K562 (cell line): ENCODE measurements at regions not wholly inside any gene's neighbourhood (a gene's known extent, or its start where the extent isn't known, plus 50 kb on each side); places are given as distances from the start of the nearest gene placed in this dataset.

ENCODE experiments used
- ATAC-seq: fragments of 200-7000 bp; cut with Tn5 transposase; 3 replicates; pipeline ENCODE4 v1.9.1; 2020; ENCODE audit warnings: moderate library complexity
- BruUV-seq: library from RNA; stranded (reverse); fragments of 400-500 nt; replicated peaks from 2 replicates; lab custom pipeline; 2021; lab: Mats Ljungman, UMichigan
- CTCF ChIA-PET: fragments of 300-600 bp; formaldehyde crosslinking; extraction: SDS; loops from one replicate; lab custom pipeline; 2021; ENCODE audit warnings: low intra/inter-chr PET ratio; lab: Yijun Ruan, JAX
- POLR2A ChIA-PET: fragments of 300-600, 350-650 bp; sonication (Branson Sonifier 250); formaldehyde crosslinking; extraction: SDS; loops from one replicate; lab custom pipeline; 2021; ENCODE audit warnings: antibody characterized with exemption, inconsistent platforms; lab: Yijun Ruan, JAX
- DNase-seq, 4 experiments: peaks; one replicate each; pipeline versions ENCODE4 v3.0.0 to v3.0.0-alpha.2; 2011 to 2018; ENCODE audit warnings: low spot score in 3 of 4, mixed read lengths in 3 of 4; ENCODE audit errors: extremely low read depth in 1 of 4
- FAIRE-seq: peaks from 2 replicates; lab custom pipeline; 2011; peaks lifted over from hg19 to GRCh38; lab: Jason Lieb, UNC
- H2AFZ ChIP-seq: 2 replicates; pipeline ENCODE4 v1.6.0; 2011; ENCODE audit warnings: low read depth, low read length, control low read depth, inconsistent platforms
- H3K27ac ChIP-seq: fragments of 200-600 bp; 3 replicates; pipeline ENCODE4 v1.8.0; 2011; ENCODE audit warnings: low read depth, mild to moderate bottlenecking, control low read depth, inconsistent platforms, low read length, moderate library complexity, mixed read lengths; ENCODE audit errors: extremely low read depth
- H3K27me3 ChIP-seq, 2 experiments: fragments of 300-600 bp in 1 of 2; 2 replicates in 1 of 2; 3 replicates in 1 of 2; pipeline versions ENCODE4 v1.6.0 to v1.8.0; 2011; ENCODE audit warnings: inconsistent platforms in 2 of 2, low read length in 2 of 2, mild to moderate bottlenecking in 1 of 2, mixed read lengths in 1 of 2, moderate library complexity in 1 of 2; ENCODE audit not compliant: control insufficient read depth in 2 of 2, insufficient read depth in 2 of 2
- H3K36me3 ChIP-seq: fragments of 300-600 bp; 3 replicates; pipeline ENCODE4 v1.8.0; 2011; ENCODE audit warnings: mild to moderate bottlenecking, low read length, inconsistent platforms; ENCODE audit not compliant: control insufficient read depth, insufficient read depth
- H3K4me1 ChIP-seq, 2 experiments: fragments of 200-600 bp in 1 of 2; replicated peaks in 1 of 2; 2 replicates in 1 of 2; 3 replicates in 1 of 2; pipeline versions ENCODE4 v1.5.1 to v1.8.0; 2011; ENCODE audit warnings: inconsistent platforms in 2 of 2, low read length in 2 of 2, mild to moderate bottlenecking in 1 of 2, mixed read lengths in 1 of 2, moderate library complexity in 1 of 2; ENCODE audit not compliant: control insufficient read depth in 2 of 2, insufficient read depth in 2 of 2
- H3K4me2 ChIP-seq: 2 replicates; pipeline ENCODE4 v1.6.1; 2011; ENCODE audit warnings: low read length, control low read depth, inconsistent platforms, mixed read lengths; ENCODE audit not compliant: insufficient read depth
- H3K4me3 ChIP-seq: fragments of 200-600 bp; sonication (generic), shearing (Covaris generic); 2 replicates; pipeline ENCODE4 v1.5.1; 2016; ENCODE audit warnings: control low read depth, inconsistent platforms
- H3K79me2 ChIP-seq: fragments of 200-600 bp; 3 replicates; pipeline ENCODE4 v1.8.0; 2011; ENCODE audit warnings: low read length, inconsistent platforms; ENCODE audit not compliant: control insufficient read depth, insufficient read depth
- H3K9ac ChIP-seq, 2 experiments: 2 replicates each; pipeline versions ENCODE4 v1.6.0 to v1.6.1; 2011; ENCODE audit warnings: low read depth in 2 of 2, low read length in 2 of 2, control low read depth in 1 of 2, inconsistent platforms in 1 of 2, mild to moderate bottlenecking in 1 of 2, mixed read lengths in 1 of 2; ENCODE audit not compliant: insufficient read depth in 1 of 2
- H3K9me1 ChIP-seq: one replicate; pipeline ENCODE4 v1.6.0; 2011; ENCODE audit warnings: inconsistent platforms, mild to moderate bottlenecking, low read length, moderate library complexity; ENCODE audit not compliant: control insufficient read depth, insufficient read depth
- H3K9me3 ChIP-seq: replicated peaks from 2 replicates; pipeline ENCODE4 v1.5.1; 2011; ENCODE audit warnings: low read depth, low read length, inconsistent platforms; ENCODE audit not compliant: control insufficient read depth, insufficient read depth
- H4K20me1 ChIP-seq: replicated peaks from 2 replicates; pipeline ENCODE4 v1.6.1; 2011; ENCODE audit warnings: low read length, inconsistent platforms, mixed read lengths; ENCODE audit not compliant: control insufficient read depth, insufficient read depth
- ATF3 ChIP-seq, 2 experiments: fragments of 450-650 bp in 1 of 2; sonication (generic) in 1 of 2; formaldehyde crosslinking in 1 of 2; IDR thresholded peaks in 1 of 2; conservative IDR thresholded peaks in 1 of 2; 2 replicates each; pipeline versions ENCODE4 v1.6.1 to v1.8.1; 2016 to 2023; ENCODE audit warnings: mild to moderate bottlenecking in 2 of 2, moderate library complexity in 2 of 2, inconsistent platforms in 1 of 2, missing genetic modification reagents in 1 of 2
- CEBPG ChIP-seq, 3 experiments: fragments of 200-800 bp in 1 of 3; sonication (Bioruptor generic) in 1 of 3; sonication (generic) in 1 of 3; formaldehyde crosslinking in 1 of 3; IDR thresholded peaks in 2 of 3; conservative IDR thresholded peaks in 1 of 3; 2 replicates each; pipeline versions ENCODE4 v1.6.1 to v1.8.0; 2016 to 2022; ENCODE audit warnings: missing compliant biosample characterization in 2 of 3, missing genetic modification characterization in 2 of 3, mild to moderate bottlenecking in 1 of 3, missing genetic modification reagents in 1 of 3
- ETV6 ChIP-seq, 3 experiments: fragments of 150-350 bp in 1 of 3; sonication (generic) in 1 of 3; formaldehyde crosslinking in 1 of 3; IDR thresholded peaks; 2 replicates each; pipeline versions ENCODE4 v1.6.1 to v1.8.0; 2014 to 2022; ENCODE audit warnings: borderline replicate concordance in 2 of 3, low read depth in 2 of 3, antibody characterized with exemption in 1 of 3, low read length in 1 of 3, mild to moderate bottlenecking in 1 of 3, missing genetic modification reagents in 1 of 3
- MAFK ChIP-seq: IDR thresholded peaks from 2 replicates; pipeline ENCODE4 v1.6.1; 2011; ENCODE audit warnings: low read length, improper control_type of control experiment
- SMAD3 ChIP-seq: fragments of 450-650 bp; formaldehyde crosslinking; conservative IDR thresholded peaks from 2 replicates; pipeline ENCODE4 v1.4.0; 2020; ENCODE audit warnings: mild to moderate bottlenecking
- ZFP30 ChIP-seq: fragments of 250-450 bp; sonication (Bioruptor Pico); IDR thresholded peaks from 2 replicates; pipeline ENCODE4 v1.8.0; 2022; ENCODE audit warnings: moderate library complexity, mild to moderate bottlenecking, inconsistent platforms, borderline replicate concordance
- ZFPM2 ChIP-seq: fragments of 250-450 bp; sonication (Bioruptor Pico); IDR thresholded peaks from 2 replicates; pipeline ENCODE4 v1.5.1; 2022; ENCODE audit warnings: mild to moderate bottlenecking
- ZNF551 ChIP-seq: fragments of 250-450 bp; sonication (Bioruptor Pico); IDR thresholded peaks from 2 replicates; pipeline ENCODE4 v1.5.0; 2021; ENCODE audit warnings: mild to moderate bottlenecking, moderate library complexity
- WGBS: fragments of 100-300 bp; shearing (Covaris generic); methylation state at CpG from one replicate; pipeline ENCODE4 v1.1.6; 2016; ENCODE audit warnings: low coverage, mixed read lengths; ENCODE audit not compliant: insufficient coverage; ENCODE audit errors: missing lambda C conversion rate; 5-methylcytosine and 5-hydroxymethylcytosine counted together
- in situ Hi-C: fragments of 300-500 bp; cut with MboI; formaldehyde crosslinking; loops from 4 replicates; pipeline ENCODE4 v1.15.0; 2018; ENCODE audit warnings: inconsistent platforms, mixed read lengths
- intact Hi-C: fragments of 100-400 bp; cut with micrococcal nuclease; formaldehyde crosslinking; loops from 2 replicates; pipeline ENCODE4 v1.14.2; 2022
- TF ChIP-seq, protein P1 (sequence below): fragments of 450-650 bp; IDR thresholded peaks from 2 replicates; pipeline ENCODE4 v1.6.1; 2018; ENCODE audit warnings: mild to moderate bottlenecking, low read depth; ENCODE audit not compliant: partially characterized antibody

DNA sequence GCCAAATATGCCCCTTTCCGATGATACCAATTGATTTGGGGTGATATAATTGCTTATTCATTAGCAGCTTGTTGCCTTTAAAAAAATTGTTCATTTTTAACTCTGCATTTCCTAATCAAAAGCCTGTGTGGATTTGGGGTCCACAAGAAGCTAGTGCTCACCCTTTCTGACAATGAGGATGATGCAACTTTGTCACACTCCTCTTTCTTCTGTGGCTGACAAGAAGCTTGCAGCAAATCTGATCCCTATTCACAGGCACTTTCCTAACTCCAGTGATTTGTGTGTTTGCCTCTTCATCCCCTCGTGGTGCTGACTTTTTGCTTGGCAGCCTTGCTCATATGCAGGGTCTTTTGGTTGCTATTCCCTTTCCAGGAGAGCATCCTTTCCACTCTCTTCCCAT, 182.7 kb upstream of the LDB2 start:
- FAIRE-seq, result no peak
- DNase-seq, result no peak
- WGBS, result 0% methylated on average over 2 of the region's 2 CpGs
- no peak for ATAC-seq
- intact Hi-C loops, result no loop called here
- H3K9me1 ChIP-seq, result no peaks in the 10 kb centered on the region
- H4K20me1 ChIP-seq, result no peaks in the 10 kb centered on the region
- no peaks in the 10 kb centered on the region for H3K4me1 ChIP-seq
- H2AFZ ChIP-seq, result no peak overlapping the region
- H3K9ac ChIP-seq, result no peak overlapping the region
- TF ChIP-seq CEBPG (CRISPR knock-in tag; IDR thresholded peaks at IDR 0.05) (no peak), CEBPG (tag; conservative IDR thresholded peaks at IDR 0.05 in 1 of 2, IDR thresholded peaks at IDR 0.05 in 1 of 2) (peak in 1 of 2 experiments; percentile 49; a peak in 1 of 4 replicates), ATF3 (IDR thresholded peaks at IDR 0.05) (peak; percentile 63; the same call in 1 of the 2 replicates), ATF3 (CRISPR knock-in tag; conservative IDR thresholded peaks at IDR 0.05) (no peak), ZNF551 (CRISPR knock-in tag) (no peak)
- TF ChIP-seq, all 486 proteins: peak for 2
- no TSS peak for BruUV-seq
- no peak overlapping the region for H3K4me3 ChIP-seq
- no peaks in the 10 kb centered on the region for H3K79me2 ChIP-seq
- CTCF ChIA-PET, result no interaction called here
- H3K36me3 ChIP-seq, result no peaks in the 10 kb centered on the region
- H3K27ac ChIP-seq, result no peak overlapping the region
- POLR2A ChIA-PET, result no interaction called here
- no peaks in the 10 kb centered on the region for H3K9me3 ChIP-seq
- in situ Hi-C loops, result no loop called here
- H3K27me3 ChIP-seq, result no peaks in the 10 kb centered on the region
- H3K4me2 ChIP-seq, result no peak overlapping the region

DNA sequence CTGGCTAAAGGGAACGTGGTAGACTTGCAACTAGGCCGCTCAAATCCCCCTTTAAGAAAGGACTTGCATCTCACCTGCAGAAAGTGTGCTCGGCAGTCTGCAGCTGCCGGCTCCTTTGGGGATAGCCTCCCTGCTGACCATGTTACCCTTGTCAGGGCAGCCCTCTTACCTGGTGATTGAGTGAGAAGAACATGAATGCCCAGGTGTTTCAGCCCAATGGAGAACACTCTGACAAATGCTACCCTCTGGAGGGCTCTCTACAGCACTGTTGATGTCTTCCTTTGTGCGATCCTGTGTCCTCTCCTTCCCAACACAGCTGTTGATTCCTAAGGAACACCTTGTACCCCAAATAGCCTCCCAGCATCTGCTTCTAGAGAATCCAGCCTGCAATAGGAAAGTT, 178.7 kb upstream of the LDB2 start:
- H2AFZ ChIP-seq, result no peak overlapping the region
- no TSS peak for BruUV-seq
- no peaks in the 10 kb centered on the region for H3K27me3 ChIP-seq
- ChIA-PET CTCF (no interaction called here), POLR2A (no interaction called here)
- FAIRE-seq (no peak), ATAC-seq (no peak), DNase-seq (no peak)
- H3K4me3 ChIP-seq, result no peak overlapping the region
- H3K4me2 ChIP-seq, result no peak overlapping the region
- H3K79me2 ChIP-seq, result no peaks in the 10 kb centered on the region
- 2% methylated on average over 5 of the region's 5 CpGs for WGBS
- no peak overlapping the region for H3K27ac ChIP-seq
- intact Hi-C loops, result no loop called here
- in situ Hi-C loops, result loop anchor here (10.0 kb wide), 1 partner anchor 472 kb away; no protein-coding TSS in a partner anchor
- no peak overlapping the region for H3K9ac ChIP-seq
- H3K9me3 ChIP-seq, result no peaks in the 10 kb centered on the region
- no peaks in the 10 kb centered on the region for H3K4me1 ChIP-seq
- H3K36me3 ChIP-seq, result no peaks in the 10 kb centered on the region
- H3K9me1 ChIP-seq, result no peaks in the 10 kb centered on the region
- H4K20me1 ChIP-seq, result no peaks in the 10 kb centered on the region
- TF ChIP-seq MAFK, result no peak
- TF ChIP-seq, protein P1, sequence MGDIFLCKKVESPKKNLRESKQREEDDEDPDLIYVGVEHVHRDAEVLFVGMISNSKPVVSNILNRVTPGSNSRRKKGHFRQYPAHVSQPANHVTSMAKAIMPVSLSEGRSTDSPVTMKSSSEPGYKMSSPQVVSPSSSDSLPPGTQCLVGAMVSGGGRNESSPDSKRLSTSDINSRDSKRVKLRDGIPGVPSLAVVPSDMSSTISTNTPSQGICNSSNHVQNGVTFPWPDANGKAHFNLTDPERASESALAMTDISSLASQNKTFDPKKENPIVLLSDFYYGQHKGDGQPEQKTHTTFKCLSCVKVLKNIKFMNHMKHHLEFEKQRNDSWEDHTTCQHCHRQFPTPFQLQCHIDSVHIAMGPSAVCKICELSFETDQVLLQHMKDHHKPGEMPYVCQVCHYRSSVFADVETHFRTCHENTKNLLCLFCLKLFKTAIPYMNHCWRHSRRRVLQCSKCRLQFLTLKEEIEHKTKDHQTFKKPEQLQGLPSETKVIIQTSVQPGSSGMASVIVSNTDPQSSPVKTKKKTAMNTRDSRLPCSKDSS, result no peak
- no peak for TF ChIP-seq ETV6 (IDR thresholded peaks at IDR 0.05; ENCODE audit: borderline replicate concordance in 1 of 2, low read depth in 2 of 2, low read length in 1 of 2)
- TF ChIP-seq ETV6 (CRISPR knock-in tag; IDR thresholded peaks at IDR 0.05; ENCODE audit: borderline replicate concordance), result no peak
- TF ChIP-seq SMAD3 (CRISPR knock-in tag), result no peak
- no peak for TF ChIP-seq ZFPM2 (CRISPR knock-in tag)
- TF ChIP-seq ZFP30 (CRISPR knock-in tag), result no peak
